ENCODE measurements at regions not wholly inside any gene's neighbourhood (a gene's known extent, or its start where the extent isn't known, plus 50 kb on each side); places are given as distances from the start of the nearest gene placed in this dataset.

DNA sequence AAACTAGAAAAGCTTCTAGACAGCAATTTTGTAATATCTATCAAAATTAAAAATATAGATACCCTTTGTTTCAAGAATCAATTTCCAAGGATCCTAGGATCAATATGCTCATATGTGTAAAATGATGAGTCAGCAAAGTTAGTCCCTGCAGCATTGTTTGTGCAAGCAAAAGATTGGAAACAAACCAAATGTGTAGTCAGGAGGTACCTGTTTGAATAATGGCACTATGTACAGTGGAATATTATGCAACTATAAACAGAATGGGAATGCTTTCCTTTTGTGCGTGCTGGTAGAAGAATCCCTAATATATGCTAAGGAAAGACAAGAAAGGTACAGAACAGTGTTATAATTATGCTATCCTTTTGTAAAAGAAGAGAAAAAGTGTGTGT, 58.5 kb upstream of the PJA2 start:
- DNase-seq (ENCODE audit: low read depth): no peak

DNA sequence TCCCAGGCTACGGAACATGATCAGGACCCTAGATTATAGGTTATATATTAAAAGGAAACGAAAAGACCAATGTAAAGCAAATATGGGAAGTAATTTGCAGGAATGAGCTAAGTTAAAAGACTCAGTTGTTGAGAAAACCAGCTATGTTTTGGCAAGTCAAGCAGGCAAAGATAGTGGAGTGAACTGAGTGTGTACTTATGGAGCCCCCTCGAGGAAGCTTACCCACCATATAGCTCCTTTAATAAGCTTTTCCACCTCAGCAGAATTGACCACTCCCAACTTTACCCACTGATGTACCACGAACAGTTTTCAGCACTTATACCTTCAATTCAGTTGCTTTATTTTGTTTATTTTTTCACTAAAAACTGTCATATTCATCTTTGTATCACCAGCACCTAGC, 57.3 kb upstream of the PJA2 start:
- no peak for DNase-seq (ENCODE audit: low read depth)

Measured in activated T-cell treated with anti-CD3 and anti-CD28 coated beads for 1 hour (primary cell).